SK-N-MC (cell line): ENCODE measurements at regions not wholly inside any gene's neighbourhood (a gene's known extent, or its start where the extent isn't known, plus 50 kb on each side); places are given as distances from the start of the nearest gene placed in this dataset.

Source experiments
- DNase-seq: peaks from one replicate; pipeline ENCODE4 v3.0.0-alpha.2; 2011; ENCODE audit warnings: low read depth, low spot score
- H3K27ac ChIP-seq: fragments of 200-600 bp; sonication (generic); 2 replicates; pipeline ENCODE4 v1.5.1; 2016; ENCODE audit warnings: mixed run types
- H3K36me3 ChIP-seq: fragments of 200-600 bp; sonication (generic); 2 replicates; pipeline ENCODE4 v1.6.1; 2017; ENCODE audit warnings: antibody characterized with exemption, low read length, mixed read lengths; ENCODE audit not compliant: insufficient read depth
- H3K4me3 ChIP-seq: fragments of 200-600 bp; sonication (generic); 2 replicates; pipeline ENCODE4 v1.5.1; 2016
- H3K9ac ChIP-seq: fragments of 200-600 bp; sonication (generic); 2 replicates; pipeline ENCODE4 v1.8.0; 2017; ENCODE audit warnings: mixed run types, mixed read lengths; ENCODE audit not compliant: insufficient read length
- H3K9me3 ChIP-seq: fragments of 200-600 bp; sonication (generic); 2 replicates; pipeline ENCODE4 v1.6.1; 2017; ENCODE audit warnings: low read depth, mild to moderate bottlenecking, antibody characterized with exemption, low read length, moderate library complexity, mixed read lengths
- EZH2 ChIP-seq: fragments of 200-600 bp; sonication (generic); IDR thresholded peaks from one replicate; pipeline ENCODE4 v1.6.1; 2017; ENCODE audit warnings: antibody characterized with exemption
- FOXP2 ChIP-seq: optimal IDR thresholded peaks from 2 replicates; pipeline ENCODE3; 2011; ENCODE audit warnings: mild to moderate bottlenecking, moderate library complexity; ENCODE audit not compliant: insufficient read depth; ENCODE audit errors: extremely low read length, control extremely low read depth
- POLR2AphosphoS5 ChIP-seq: IDR thresholded peaks from 2 replicates; pipeline ENCODE4 v1.6.1; 2012; ENCODE audit warnings: mild to moderate bottlenecking, low read depth, low read length, borderline replicate concordance

GRCh38 chr4:65834707-65835106 lies 164.4 kb upstream of the EPHA5 start:
- Histone ChIP-seq H3K4me3 (no peak overlapping the region), H3K9me3 (no peaks in the 10 kb centered on the region), H3K27ac (no peak overlapping the region), H3K9ac (no peak overlapping the region), H3K36me3 (no peaks in the 10 kb centered on the region)
- DNase-seq = no peak
- TF ChIP-seq EZH2 (no peak), FOXP2 (no peak), POLR2AphosphoS5 (no peak)

- DNase-seq = no peak
- H3K9me3 ChIP-seq = no peaks in the 10 kb centered on the region
- H3K36me3 ChIP-seq = no peaks in the 10 kb centered on the region
- no peak overlapping the region for H3K4me3 ChIP-seq
- H3K27ac ChIP-seq = no peak overlapping the region
- H3K9ac ChIP-seq = no peak overlapping the region
- no peak for TF ChIP-seq FOXP2
- no peak for TF ChIP-seq POLR2AphosphoS5
- no peak for TF ChIP-seq EZH2
Measured at GRCh38 chr4:65831828-65832227, 161.5 kb upstream of the EPHA5 start.

GRCh38 chr4:65825116-65825753 lies 154.9 kb upstream of the EPHA5 start:
- H3K9ac ChIP-seq = no peak overlapping the region
- no peaks in the 10 kb centered on the region for H3K9me3 ChIP-seq
- H3K27ac ChIP-seq = no peak overlapping the region
- H3K36me3 ChIP-seq = no peaks in the 10 kb centered on the region
- no peak overlapping the region for H3K4me3 ChIP-seq
- DNase-seq = no peak
- no peak for TF ChIP-seq FOXP2
- no peak for TF ChIP-seq EZH2

DNA sequence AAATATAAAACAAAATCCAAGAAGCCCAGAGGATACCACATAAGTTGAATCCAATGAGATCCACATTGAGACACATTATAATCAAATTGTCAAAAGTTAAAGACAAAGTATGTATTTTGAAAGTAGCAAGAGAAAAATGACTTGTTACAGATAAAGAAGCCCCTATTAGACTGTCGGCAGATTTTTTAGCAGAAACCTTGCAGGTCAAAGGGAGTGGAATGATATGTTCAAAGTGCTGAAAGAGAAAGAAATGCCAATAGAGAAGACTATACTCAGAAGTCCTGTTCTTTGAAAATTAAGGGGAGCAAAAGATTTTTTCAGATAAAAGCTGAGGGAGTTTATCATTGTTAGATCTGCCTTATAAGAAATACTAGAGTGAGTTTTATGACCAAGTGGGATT lies 148.9 kb upstream of the EPHA5 start:
- Histone ChIP-seq H3K4me3 (no peak overlapping the region), H3K27ac (no peak overlapping the region), H3K36me3 (no peaks in the 10 kb centered on the region), H3K9ac (no peak overlapping the region), H3K9me3 (no peaks in the 10 kb centered on the region)
- no peak for TF ChIP-seq POLR2AphosphoS5
- DNase-seq = no peak

GRCh38 chr4:65805936-65806335 lies 135.6 kb upstream of the EPHA5 start:
- no peaks in the 10 kb centered on the region for H3K9me3 ChIP-seq
- DNase-seq = no peak
- no peak for TF ChIP-seq FOXP2
- no peak for TF ChIP-seq EZH2
- TF ChIP-seq POLR2AphosphoS5 = no peak
- no peak overlapping the region for H3K27ac ChIP-seq
- no peak overlapping the region for H3K4me3 ChIP-seq
- no peak overlapping the region for H3K9ac ChIP-seq
- no peaks in the 10 kb centered on the region for H3K36me3 ChIP-seq

GRCh38 chr4:65799513-65799912 lies 129.2 kb upstream of the EPHA5 start:
- TF ChIP-seq EZH2 (no peak), POLR2AphosphoS5 (no peak), FOXP2 (no peak)
- no peaks in the 10 kb centered on the region for H3K9me3 ChIP-seq
- H3K9ac ChIP-seq = no peak overlapping the region
- H3K36me3 ChIP-seq = no peaks in the 10 kb centered on the region
- no peak overlapping the region for H3K4me3 ChIP-seq
- no peak overlapping the region for H3K27ac ChIP-seq
- DNase-seq = no peak

DNA sequence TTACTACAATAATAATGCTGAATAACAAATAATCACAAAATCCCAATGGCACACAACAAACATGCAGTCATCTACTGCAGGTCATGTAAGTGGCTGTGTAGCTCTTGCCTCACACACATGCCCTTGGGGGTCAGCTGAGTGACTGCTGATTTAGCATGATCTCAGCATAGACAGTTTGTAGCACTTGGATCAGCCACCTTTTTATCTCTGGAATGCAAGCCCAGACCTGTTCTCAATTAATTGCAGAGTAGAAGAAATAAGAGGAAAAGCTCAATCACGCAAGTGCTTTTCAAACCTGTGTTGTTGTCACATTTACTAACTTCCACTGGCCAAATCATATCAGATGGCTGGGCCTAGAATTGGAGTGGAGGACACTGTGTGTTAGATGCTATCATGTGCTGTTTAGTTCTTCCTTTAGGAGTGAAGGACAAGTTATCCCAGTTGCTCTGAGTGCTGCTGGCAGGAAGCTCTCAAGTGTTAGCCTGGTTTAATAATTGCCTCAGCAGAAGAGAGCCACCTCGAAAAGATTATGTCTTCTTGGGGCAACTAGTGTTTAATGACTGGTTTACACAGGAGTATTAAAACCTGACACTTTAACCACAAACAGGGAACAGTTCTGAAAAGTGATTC lies 128.3 kb upstream of the EPHA5 start:
- TF ChIP-seq FOXP2 (no peak), EZH2 (no peak), POLR2AphosphoS5 (no peak)
- Histone ChIP-seq H3K36me3 (no peaks in the 10 kb centered on the region), H3K9me3 (no peaks in the 10 kb centered on the region), H3K4me3 (no peak overlapping the region), H3K9ac (no peak overlapping the region), H3K27ac (no peak overlapping the region)
- DNase-seq = no peak

DNA sequence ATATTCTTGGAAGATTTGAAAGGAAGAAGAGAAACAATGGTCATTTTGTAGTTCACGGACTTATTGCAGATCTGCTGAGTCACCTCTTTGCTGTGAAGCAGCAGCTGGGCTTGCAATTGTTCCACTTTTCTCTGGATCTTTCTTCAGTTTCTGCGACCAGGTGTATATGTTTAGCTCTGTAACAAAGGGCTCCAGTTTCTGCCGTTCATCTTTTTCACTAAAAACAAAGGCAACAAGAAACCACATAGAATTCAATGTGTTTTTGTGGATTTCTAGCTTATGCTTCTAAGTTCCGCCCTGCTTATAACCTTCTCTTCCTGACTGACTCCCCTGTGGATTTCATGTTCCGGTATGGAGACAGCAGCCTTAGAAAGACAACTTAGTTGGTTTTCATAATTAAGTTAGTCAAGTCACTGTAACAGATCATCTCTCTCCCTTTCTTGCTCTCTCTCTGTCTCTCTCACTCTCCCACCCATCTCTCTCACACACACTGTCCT lies 121.6 kb upstream of the EPHA5 start:
- H3K36me3 ChIP-seq = no peaks in the 10 kb centered on the region
- H3K9ac ChIP-seq = no peak overlapping the region
- H3K9me3 ChIP-seq = no peaks in the 10 kb centered on the region
- DNase-seq = no peak
- H3K27ac ChIP-seq = no peak overlapping the region
- no peak overlapping the region for H3K4me3 ChIP-seq
- TF ChIP-seq POLR2AphosphoS5 (no peak), FOXP2 (no peak), EZH2 (no peak)
